GM23338 (cell line): ENCODE measurements at regions not wholly inside any gene's neighbourhood (a gene's known extent, or its start where the extent isn't known, plus 50 kb on each side); places are given as distances from the start of the nearest gene placed in this dataset.

Source experiments
- ATAC-seq: fragments of 200-7000 bp; cut with Tn5 transposase; 3 replicates; pipeline ENCODE4 v1.9.1; 2020
- DNase-seq: peaks from one replicate; pipeline ENCODE4 v3.0.0-alpha.2; 2015; ENCODE audit warnings: low spot score
- H2AFZ ChIP-seq: fragments of 200-600 bp; sonication (generic); 2 replicates; pipeline ENCODE4 v1.8.0; 2016; ENCODE audit warnings: antibody characterized with exemption, mild to moderate bottlenecking, moderate library complexity
- H3F3A ChIP-seq: fragments of 200-600 bp; sonication (generic); replicated peaks from 2 replicates; pipeline ENCODE4 v1.8.0; 2017; ENCODE audit warnings: antibody characterized with exemption, mixed run types, low read depth
- H3K27ac ChIP-seq: fragments of 200-600 bp; sonication (generic); 2 replicates; pipeline ENCODE4 v1.6.1; 2016; ENCODE audit warnings: low read depth
- H3K27me3 ChIP-seq: fragments of 200-600 bp; sonication (generic); 2 replicates; pipeline ENCODE4 v1.8.0; 2016; ENCODE audit warnings: mild to moderate bottlenecking, mixed run types, moderate library complexity; ENCODE audit not compliant: insufficient read depth
- H3K36me3 ChIP-seq: fragments of 200-600 bp; sonication (generic); 2 replicates; pipeline ENCODE4 v1.8.0; 2016; ENCODE audit warnings: mild to moderate bottlenecking; ENCODE audit not compliant: insufficient read depth
- H3K4me1 ChIP-seq: fragments of 200-600 bp; sonication (generic); 2 replicates; pipeline ENCODE4 v1.8.0; 2016; ENCODE audit warnings: mild to moderate bottlenecking, moderate library complexity; ENCODE audit not compliant: insufficient read depth
- H3K4me2 ChIP-seq: fragments of 200-600 bp; sonication (generic); 2 replicates; pipeline ENCODE4 v1.7.1; 2017; ENCODE audit warnings: mixed run types
- H3K4me3 ChIP-seq: fragments of 200-600 bp; sonication (generic); 2 replicates; pipeline ENCODE4 v1.6.1; 2016; ENCODE audit warnings: mixed run types
- H3K79me2 ChIP-seq: fragments of 200-600 bp; sonication (generic); replicated peaks from 2 replicates; pipeline ENCODE4 v1.8.0; 2017; ENCODE audit warnings: mild to moderate bottlenecking; ENCODE audit not compliant: insufficient read depth
- H3K9me2 ChIP-seq: fragments of 200-600 bp; sonication (generic); 2 replicates; pipeline ENCODE4 v1.8.0; 2017; ENCODE audit not compliant: insufficient read depth
- H4K20me1 ChIP-seq: fragments of 200-600 bp; sonication (generic); replicated peaks from 2 replicates; pipeline ENCODE4 v1.8.0; 2017; ENCODE audit warnings: mild to moderate bottlenecking; ENCODE audit not compliant: insufficient read depth
- H3K27ac Mint-ChIP-seq: 2 replicates; pipeline ENCODE4 v1.8.0; 2020; ENCODE audit warnings: inconsistent platforms, mild to moderate bottlenecking, moderate library complexity, mixed read lengths
- H3K27me3 Mint-ChIP-seq: 3 replicates; pipeline ENCODE4 v1.8.0; 2022; ENCODE audit warnings: low read depth, mild to moderate bottlenecking, moderate library complexity, mixed read lengths, inconsistent platforms; ENCODE audit not compliant: insufficient read depth, poor library complexity
- H3K36me3 Mint-ChIP-seq: 3 replicates; pipeline ENCODE4 v1.8.0; 2021; ENCODE audit warnings: low read depth, mild to moderate bottlenecking, inconsistent platforms, moderate library complexity, mixed read lengths
- H3K4me1 Mint-ChIP-seq: 3 replicates; pipeline ENCODE4 v1.8.0; 2020; ENCODE audit warnings: mild to moderate bottlenecking, inconsistent platforms, mixed read lengths
- H3K4me3 Mint-ChIP-seq: 3 replicates; pipeline ENCODE4 v1.8.0; 2021; ENCODE audit warnings: moderate library complexity, mild to moderate bottlenecking, inconsistent platforms, mixed read lengths
- H3K9me3 Mint-ChIP-seq: 3 replicates; pipeline ENCODE4 v1.8.0; 2020; ENCODE audit warnings: moderate library complexity, mild to moderate bottlenecking, inconsistent platforms, mixed read lengths
- CTCF ChIP-seq, 2 experiments: fragments of 200-600 bp in 1 of 2; sonication (generic) in 1 of 2; conservative IDR thresholded peaks; 2 replicates each; pipeline versions ENCODE4 v1.5.1 to v1.6.1; 2016 to 2017; ENCODE audit warnings: antibody characterized with exemption in 2 of 2, low read depth in 2 of 2, mild to moderate bottlenecking in 2 of 2, moderate library complexity in 1 of 2
- ETS1 ChIP-seq: IDR thresholded peaks from 2 replicates; pipeline ENCODE4 v1.6.1; 2016; ENCODE audit warnings: antibody characterized with exemption
- EZH2phosphoT487 ChIP-seq: fragments of 200-600 bp; sonication (generic); IDR thresholded peaks from one replicate; pipeline ENCODE4 v1.8.1; 2018; ENCODE audit warnings: antibody characterized with exemption; ENCODE audit not compliant: unreplicated experiment
- JUNB ChIP-seq: IDR thresholded peaks from one replicate; pipeline ENCODE4 v1.6.1; 2016; ENCODE audit warnings: antibody characterized with exemption; ENCODE audit not compliant: unreplicated experiment
- NANOG ChIP-seq: IDR thresholded peaks from 2 replicates; pipeline ENCODE4 v1.6.1; 2016; ENCODE audit warnings: antibody characterized with exemption, borderline replicate concordance
- POLR2AphosphoS5 ChIP-seq: IDR thresholded peaks from 2 replicates; pipeline ENCODE4 v1.6.1; 2016; ENCODE audit warnings: antibody characterized with exemption, low read depth
- REST ChIP-seq: IDR thresholded peaks from one replicate; pipeline ENCODE4 v1.6.1; 2018; ENCODE audit warnings: antibody characterized with exemption; ENCODE audit not compliant: unreplicated experiment
- STAT1 ChIP-seq: IDR thresholded peaks from one replicate; pipeline ENCODE4 v1.6.1; 2016; ENCODE audit warnings: antibody characterized with exemption; ENCODE audit not compliant: unreplicated experiment
- ZNF114 ChIP-seq: fragments of 250-450 bp; sonication (Bioruptor Pico); IDR thresholded peaks from 2 replicates; pipeline ENCODE4 v1.5.0; 2020; ENCODE audit warnings: mild to moderate bottlenecking, moderate library complexity
- ZNF331 ChIP-seq: fragments of 250-450 bp; sonication (Bioruptor Pico); IDR thresholded peaks from 2 replicates; pipeline ENCODE4 v1.5.0; 2020; ENCODE audit warnings: low read depth, mild to moderate bottlenecking, moderate library complexity

- no peak for TF ChIP-seq CTCF (conservative IDR thresholded peaks at IDR 0.05; ENCODE audit: low read depth in 2 of 2)
- no peak for TF ChIP-seq REST
These were observed 814.7 kb upstream of the ATXN8OS start (continued) for GRCh38 chr13:69292789-69293425.

GRCh38 chr13:69291292-69291906, 816.2 kb upstream of the ATXN8OS start:
- peaks cover 2% of the 10 kb centered on the region; the same call in 1 of the 3 replicates for H3K36me3 Mint-ChIP-seq
- H3K36me3 ChIP-seq, result no peaks in the 10 kb centered on the region
- peaks cover 2% of the 10 kb centered on the region; the same call in 1 of the 3 replicates for H3K9me3 Mint-ChIP-seq
- H2AFZ ChIP-seq, result peak overlapping the region; percentile 77; the same call in 1 of the 2 replicates
- H3K4me1 Mint-ChIP-seq, result peaks cover 16% of the 10 kb centered on the region
- DNase-seq (peak; percentile 19), ATAC-seq (no peak)
- peaks cover 8% of the 10 kb centered on the region for H3K4me1 ChIP-seq
- no peak overlapping the region for H3K4me3 Mint-ChIP-seq
- no peaks in the 10 kb centered on the region for H3K27me3 Mint-ChIP-seq
- H3K27ac Mint-ChIP-seq, result no peak overlapping the region
- H3K4me3 ChIP-seq, result no peak overlapping the region
- H3F3A ChIP-seq, result no peaks in the 10 kb centered on the region
- no peaks in the 10 kb centered on the region for H3K27me3 ChIP-seq
- H3K27ac ChIP-seq, result no peak overlapping the region
- H3K9me2 ChIP-seq, result peaks cover 4% of the 10 kb centered on the region; the same call in 1 of the 2 replicates
- H3K79me2 ChIP-seq, result no peaks in the 10 kb centered on the region
- H3K4me2 ChIP-seq, result no peak overlapping the region
- H4K20me1 ChIP-seq, result no peaks in the 10 kb centered on the region
- no peak for TF ChIP-seq POLR2AphosphoS5
- no peak for TF ChIP-seq ZNF114 (CRISPR knock-in tag)
- no peak for TF ChIP-seq STAT1
- TF ChIP-seq JUNB, result no peak
- no peak for TF ChIP-seq EZH2phosphoT487
- no peak for TF ChIP-seq ETS1
- TF ChIP-seq NANOG, result no peak
- no peak for TF ChIP-seq REST
- no peak for TF ChIP-seq ZNF331
